ENCODE measurements at regions not wholly inside any gene's neighbourhood (a gene's known extent, or its start where the extent isn't known, plus 50 kb on each side); places are given as distances from the start of the nearest gene placed in this dataset.

DNA sequence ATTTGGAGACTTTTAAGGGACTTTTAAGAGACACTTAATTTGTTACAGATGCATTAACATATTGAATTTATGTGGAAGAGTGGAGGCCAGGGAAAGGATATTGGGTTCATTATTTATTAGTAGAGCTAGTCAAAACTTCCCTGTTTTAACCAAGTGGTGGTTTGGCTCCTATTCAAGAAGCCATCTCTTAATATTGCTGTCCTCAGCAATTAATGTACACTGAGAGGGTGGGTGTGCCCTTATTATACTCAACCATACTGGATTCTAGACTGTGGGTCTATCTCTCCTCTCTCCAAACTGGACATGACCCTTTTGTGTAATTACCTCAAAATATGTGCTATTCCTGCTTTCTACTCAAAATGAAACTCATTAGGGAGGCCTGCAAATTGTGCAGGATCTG is 398.7 kb upstream of the DDHD1 start:
- H4K91ac ChIP-seq (ENCODE audit: insufficient read length, low read depth, low read length) = no peak overlapping the region
- no peak overlapping the region for H3K27ac ChIP-seq (ENCODE audit: insufficient read length, low read depth, low read length)
- H2AK5ac ChIP-seq (ENCODE audit: insufficient read length, low read length) = no peak overlapping the region
- H3T11ph ChIP-seq (ENCODE audit: low read length) = no peak overlapping the region
- H3K4me2 ChIP-seq (ENCODE audit: insufficient read depth, insufficient read length, low read length) = no peak overlapping the region
- Mint-ChIP-seq H3K9me3 (no peaks in the 10 kb centered on the region; a peak in 2 of 5 replicates), H3K27me3 (ENCODE audit: low read depth) (peaks cover 5% of the 10 kb centered on the region; the same call in 1 of the 2 replicates), H3K27ac (no peak overlapping the region), H3K4me1 (no peaks in the 10 kb centered on the region), H3K36me3 (ENCODE audit: insufficient read depth in 1 of 3, low read depth in 3 of 3) (peaks cover 0 to 7% (median 0%) of the 10 kb centered on the region in 3 experiments; a peak in 1 of 7 replicates), H3K4me3 (no peak overlapping the region; a peak in 1 of 5 replicates)
- TF ChIP-seq CTCF (conservative IDR thresholded peaks at IDR 0.05) = no peak
- H4K20me1 ChIP-seq (ENCODE audit: control insufficient read depth, insufficient read depth, insufficient read length) = no peaks in the 10 kb centered on the region
- no peaks in the 10 kb centered on the region for H3K23me2 ChIP-seq (ENCODE audit: insufficient read length, low read depth, low read length, poor library complexity, severe bottlenecking)
- H3K79me2 ChIP-seq (ENCODE audit: insufficient read depth, low read length) = no peaks in the 10 kb centered on the region
- H3K9me3 ChIP-seq (ENCODE audit: control insufficient read depth, low read depth, low read length) = no peaks in the 10 kb centered on the region
- no peak overlapping the region for H3K4ac ChIP-seq (ENCODE audit: low read depth, low read length)
- DNase-seq = no peak
- H3K79me1 ChIP-seq (ENCODE audit: insufficient read depth, low read depth, low read length, poor library complexity, severe bottlenecking) = no peaks in the 10 kb centered on the region
- H2BK5ac ChIP-seq (ENCODE audit: insufficient read length, low read length) = no peak overlapping the region
- no peak overlapping the region for H4K5ac ChIP-seq (ENCODE audit: insufficient read length, low read depth, low read length)
- H2AFZ ChIP-seq (ENCODE audit: low read length) = no peak overlapping the region
- no peak overlapping the region for H2BK12ac ChIP-seq (ENCODE audit: insufficient read length, low read depth, low read length)
- no peak overlapping the region for H2BK15ac ChIP-seq (ENCODE audit: low read depth, low read length)
- no peak overlapping the region for H2BK20ac ChIP-seq (ENCODE audit: low read depth, low read length, poor library complexity, severe bottlenecking)
- no peaks in the 10 kb centered on the region for H3K27me3 ChIP-seq (ENCODE audit: insufficient read depth, low read length)
- no peak overlapping the region for H3K18ac ChIP-seq (ENCODE audit: insufficient read length, low read depth, low read length)
- H3K4me1 ChIP-seq (ENCODE audit: insufficient read depth, low read length) = no peaks in the 10 kb centered on the region
- no peak overlapping the region for H3K9ac ChIP-seq (ENCODE audit: extremely low read depth, insufficient read length, low read length)
- no peak overlapping the region for H3K56ac ChIP-seq (ENCODE audit: insufficient read length, low read depth, low read length)
- H3K23ac ChIP-seq (ENCODE audit: insufficient read length, low read depth, low read length) = no peak overlapping the region
- H2BK120ac ChIP-seq (ENCODE audit: low read depth, low read length, poor library complexity, severe bottlenecking) = no peak overlapping the region
- no peak overlapping the region for H4K8ac ChIP-seq (replicated peaks; ENCODE audit: insufficient read length, low read depth, low read length)
- no peak overlapping the region for H3K14ac ChIP-seq (ENCODE audit: insufficient read depth, low read length)
